ENCODE measurements at regions not wholly inside any gene's neighbourhood (a gene's known extent, or its start where the extent isn't known, plus 50 kb on each side); places are given as distances from the start of the nearest gene placed in this dataset.

GRCh38 chr2:83574614-83575013, 884.5 kb downstream of the SUCLG1 start:
- 100% methylated on average over 1 of the region's 1 CpG for WGBS (ENCODE audit: low lambda C conversion rate, missing lambda C conversion rate)

GRCh38 chr2:83573060-83573459, 886.0 kb downstream of the SUCLG1 start:
- H3K4me1 ChIP-seq (ENCODE audit: insufficient read depth) = no peaks in the 10 kb centered on the region
- no peak overlapping the region for H3K4me3 ChIP-seq
- no peaks in the 10 kb centered on the region for H3K9me2 ChIP-seq (replicated peaks; ENCODE audit: insufficient read depth)
- TF ChIP-seq EZH2 (IDR thresholded peaks at IDR 0.05; ENCODE audit: borderline replicate concordance) (no peak), EZH2phosphoT487 (IDR thresholded peaks at IDR 0.05; ENCODE audit: low read depth, severe bottlenecking, unreplicated experiment) (no peak)
- TF ChIP-seq, protein P1, sequence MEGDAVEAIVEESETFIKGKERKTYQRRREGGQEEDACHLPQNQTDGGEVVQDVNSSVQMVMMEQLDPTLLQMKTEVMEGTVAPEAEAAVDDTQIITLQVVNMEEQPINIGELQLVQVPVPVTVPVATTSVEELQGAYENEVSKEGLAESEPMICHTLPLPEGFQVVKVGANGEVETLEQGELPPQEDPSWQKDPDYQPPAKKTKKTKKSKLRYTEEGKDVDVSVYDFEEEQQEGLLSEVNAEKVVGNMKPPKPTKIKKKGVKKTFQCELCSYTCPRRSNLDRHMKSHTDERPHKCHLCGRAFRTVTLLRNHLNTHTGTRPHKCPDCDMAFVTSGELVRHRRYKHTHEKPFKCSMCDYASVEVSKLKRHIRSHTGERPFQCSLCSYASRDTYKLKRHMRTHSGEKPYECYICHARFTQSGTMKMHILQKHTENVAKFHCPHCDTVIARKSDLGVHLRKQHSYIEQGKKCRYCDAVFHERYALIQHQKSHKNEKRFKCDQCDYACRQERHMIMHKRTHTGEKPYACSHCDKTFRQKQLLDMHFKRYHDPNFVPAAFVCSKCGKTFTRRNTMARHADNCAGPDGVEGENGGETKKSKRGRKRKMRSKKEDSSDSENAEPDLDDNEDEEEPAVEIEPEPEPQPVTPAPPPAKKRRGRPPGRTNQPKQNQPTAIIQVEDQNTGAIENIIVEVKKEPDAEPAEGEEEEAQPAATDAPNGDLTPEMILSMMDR (IDR thresholded peaks at IDR 0.05; ENCODE audit: poor library complexity) = no peak
- H2AFZ ChIP-seq = no peak overlapping the region
- no peaks in the 10 kb centered on the region for H3K36me3 ChIP-seq (replicated peaks; ENCODE audit: insufficient read depth, low read depth)
- no peaks in the 10 kb centered on the region for H4K20me1 ChIP-seq (ENCODE audit: insufficient read depth, poor library complexity, severe bottlenecking)
- H3K27ac ChIP-seq = no peak overlapping the region
- no peak overlapping the region for H3K4me2 ChIP-seq
- no peaks in the 10 kb centered on the region for H3K27me3 ChIP-seq
- no peaks in the 10 kb centered on the region for H3K9me3 ChIP-seq (ENCODE audit: low read depth)
- no peak for DNase-seq (ENCODE audit: low spot score)
- H3K79me2 ChIP-seq = no peaks in the 10 kb centered on the region
- WGBS (ENCODE audit: low lambda C conversion rate, missing lambda C conversion rate) = 95% methylated on average over 5 of the region's 5 CpGs

More at GRCh38 chr2:83574614-83575013, 884.5 kb downstream of the SUCLG1 start:
- Histone ChIP-seq H2AFZ (no peak overlapping the region), H4K20me1 (ENCODE audit: insufficient read depth, poor library complexity, severe bottlenecking) (no peaks in the 10 kb centered on the region), H3K9me2 (replicated peaks; ENCODE audit: insufficient read depth) (no peaks in the 10 kb centered on the region), H3K4me3 (no peak overlapping the region), H3K4me2 (no peak overlapping the region), H3K27me3 (no peaks in the 10 kb centered on the region), H3K79me2 (no peaks in the 10 kb centered on the region), H3K9me3 (ENCODE audit: low read depth) (no peaks in the 10 kb centered on the region), H3K4me1 (ENCODE audit: insufficient read depth) (no peaks in the 10 kb centered on the region), H3K27ac (no peak overlapping the region), H3K36me3 (replicated peaks; ENCODE audit: insufficient read depth, low read depth) (no peaks in the 10 kb centered on the region)
- DNase-seq (ENCODE audit: low spot score) = no peak
- TF ChIP-seq EZH2phosphoT487 (IDR thresholded peaks at IDR 0.05; ENCODE audit: low read depth, severe bottlenecking, unreplicated experiment) (no peak), EZH2 (IDR thresholded peaks at IDR 0.05; ENCODE audit: borderline replicate concordance) (no peak)
- TF ChIP-seq, protein P1 (IDR thresholded peaks at IDR 0.05; ENCODE audit: poor library complexity) = no peak

GRCh38 chr2:83572400-83572799, 886.7 kb downstream of the SUCLG1 start:
- H3K27ac ChIP-seq = no peak overlapping the region
- no peak for DNase-seq (ENCODE audit: low spot score)
- H3K9me3 ChIP-seq (ENCODE audit: low read depth) = no peaks in the 10 kb centered on the region
- H3K4me3 ChIP-seq = no peak overlapping the region
- TF ChIP-seq EZH2phosphoT487 (IDR thresholded peaks at IDR 0.05; ENCODE audit: low read depth, severe bottlenecking, unreplicated experiment) = no peak
- no peak for TF ChIP-seq EZH2 (IDR thresholded peaks at IDR 0.05; ENCODE audit: borderline replicate concordance)
- no peaks in the 10 kb centered on the region for H3K9me2 ChIP-seq (replicated peaks; ENCODE audit: insufficient read depth)
- H3K27me3 ChIP-seq = no peaks in the 10 kb centered on the region
- no peaks in the 10 kb centered on the region for H3K36me3 ChIP-seq (replicated peaks; ENCODE audit: insufficient read depth, low read depth)
- H2AFZ ChIP-seq = no peak overlapping the region
- no peaks in the 10 kb centered on the region for H3K4me1 ChIP-seq (ENCODE audit: insufficient read depth)
- no peaks in the 10 kb centered on the region for H3K79me2 ChIP-seq
- WGBS (ENCODE audit: low lambda C conversion rate, missing lambda C conversion rate) = 78% methylated on average over 3 of the region's 3 CpGs
- no peaks in the 10 kb centered on the region for H4K20me1 ChIP-seq (ENCODE audit: insufficient read depth, poor library complexity, severe bottlenecking)
- H3K4me2 ChIP-seq = no peak overlapping the region

DNA sequence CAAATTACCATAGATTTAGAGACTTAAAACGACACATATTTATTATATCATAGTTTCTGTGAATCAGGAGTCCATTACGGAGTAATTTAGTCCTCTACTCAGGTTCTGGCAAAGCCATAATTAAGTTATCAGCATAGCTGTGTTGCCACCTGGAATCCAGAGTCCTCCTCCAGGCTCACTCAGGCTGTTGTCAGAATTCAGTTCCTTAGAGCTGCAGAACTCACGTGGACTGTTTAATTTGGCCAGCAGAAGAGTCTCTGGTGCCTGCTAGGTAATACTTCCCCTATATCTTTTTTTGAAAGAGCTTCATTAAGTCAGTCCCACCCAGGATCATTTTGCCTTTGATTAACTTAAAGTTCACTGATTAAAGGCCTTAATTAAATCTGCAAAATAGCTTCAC, 891.5 kb downstream of the SUCLG1 start:
- H3K4me3 ChIP-seq = no peak overlapping the region
- no peak overlapping the region for H3K4me2 ChIP-seq
- no peaks in the 10 kb centered on the region for H3K9me3 ChIP-seq (ENCODE audit: low read depth)
- no peak for DNase-seq (ENCODE audit: low spot score)
- TF ChIP-seq EZH2phosphoT487 (IDR thresholded peaks at IDR 0.05; ENCODE audit: low read depth, severe bottlenecking, unreplicated experiment) (no peak), EZH2 (IDR thresholded peaks at IDR 0.05; ENCODE audit: borderline replicate concordance) (no peak)
- TF ChIP-seq, protein P1 (IDR thresholded peaks at IDR 0.05; ENCODE audit: poor library complexity) = no peak
- 81% methylated on average over 3 of the region's 3 CpGs for WGBS (ENCODE audit: low lambda C conversion rate, missing lambda C conversion rate)
- no peaks in the 10 kb centered on the region for H4K20me1 ChIP-seq (ENCODE audit: insufficient read depth, poor library complexity, severe bottlenecking)
- no peaks in the 10 kb centered on the region for H3K4me1 ChIP-seq (ENCODE audit: insufficient read depth)
- H3K27ac ChIP-seq = no peak overlapping the region
- no peaks in the 10 kb centered on the region for H3K9me2 ChIP-seq (replicated peaks; ENCODE audit: insufficient read depth)
- H3K79me2 ChIP-seq = no peaks in the 10 kb centered on the region
- no peaks in the 10 kb centered on the region for H3K27me3 ChIP-seq
- H2AFZ ChIP-seq = no peak overlapping the region
- no peaks in the 10 kb centered on the region for H3K36me3 ChIP-seq (replicated peaks; ENCODE audit: insufficient read depth, low read depth)
